ENCODE measurements at regions not wholly inside any gene's neighbourhood (a gene's known extent, or its start where the extent isn't known, plus 50 kb on each side); places are given as distances from the start of the nearest gene placed in this dataset.
"Not testable (repeated sequence)": the region's sequence is repeated elsewhere in the genome, so short reads cannot be mapped to it uniquely, and the experiment has no call there.

- no peak for DNase-seq (ENCODE audit: low spot score)
Observed at GRCh38 chr10:61612450-61612849, 50.3 kb upstream of the CABCOCO1 start.

GRCh38 chr10:61612009-61612408 is 50.7 kb upstream of the CABCOCO1 start:
- DNase-seq (ENCODE audit: low spot score) = no peak

- no peak for DNase-seq (ENCODE audit: low spot score)
Observed at GRCh38 chr10:61609701-61610100, 53.0 kb upstream of the CABCOCO1 start.

- no peak for DNase-seq (ENCODE audit: low spot score)
Observed at GRCh38 chr10:61608255-61609033, 54.3 kb upstream of the CABCOCO1 start.

- peak; percentile 11 for DNase-seq (ENCODE audit: low spot score)
Observed at GRCh38 chr10:61606959-61607907, 55.5 kb upstream of the CABCOCO1 start.

GRCh38 chr10:61605221-61605620 is 57.5 kb upstream of the CABCOCO1 start:
- no peak for DNase-seq (ENCODE audit: low spot score)

GRCh38 chr10:61600399-61600798 is 62.3 kb upstream of the CABCOCO1 start:
- no peak for DNase-seq (ENCODE audit: low spot score)

GRCh38 chr10:61594430-61594829 is 68.3 kb upstream of the CABCOCO1 start:
- no peak for DNase-seq (ENCODE audit: low spot score)

- DNase-seq (ENCODE audit: low spot score) = peak; percentile 10
Observed at GRCh38 chr10:61592581-61592980, 70.1 kb upstream of the CABCOCO1 start.

- no peak for DNase-seq (ENCODE audit: low spot score)
Observed at GRCh38 chr10:61589547-61590243, 73.0 kb upstream of the CABCOCO1 start.

GRCh38 chr10:61588770-61589211 is 73.9 kb upstream of the CABCOCO1 start:
- DNase-seq (ENCODE audit: low spot score) = no peak

- DNase-seq (ENCODE audit: low spot score) = no peak
Observed at GRCh38 chr10:61586829-61587228, 75.9 kb upstream of the CABCOCO1 start.

GRCh38 chr10:61580608-61581007 is 82.1 kb upstream of the CABCOCO1 start:
- no peak for DNase-seq (ENCODE audit: low spot score)

GRCh38 chr10:61570204-61570603 is 92.5 kb upstream of the CABCOCO1 start:
- DNase-seq (ENCODE audit: low spot score) = not testable (repeated sequence)

- no peak for DNase-seq (ENCODE audit: low spot score)
Observed at GRCh38 chr10:61567729-61568128, 95.0 kb upstream of the CABCOCO1 start.

- no peak for DNase-seq (ENCODE audit: low spot score)
Observed at GRCh38 chr10:61565819-61566560, 96.7 kb upstream of the CABCOCO1 start.

GRCh38 chr10:61564444-61564843 is 98.3 kb upstream of the CABCOCO1 start:
- no peak for DNase-seq (ENCODE audit: low spot score)

- no peak for DNase-seq (ENCODE audit: low spot score)
Observed at GRCh38 chr10:61559615-61560014, 103.1 kb upstream of the CABCOCO1 start.

- DNase-seq (ENCODE audit: low spot score) = no peak
Observed at GRCh38 chr10:61558188-61558587, 104.5 kb upstream of the CABCOCO1 start.

GRCh38 chr10:61554925-61555324 is 101.7 kb upstream of the TMEM26 start:
- no peak for DNase-seq (ENCODE audit: low spot score)

GRCh38 chr10:61549861-61550260 is 96.7 kb upstream of the TMEM26 start:
- no peak for DNase-seq (ENCODE audit: low spot score)

- DNase-seq (ENCODE audit: low spot score) = no peak
Observed at GRCh38 chr10:61548364-61548763, 95.2 kb upstream of the TMEM26 start.
